ENCODE measurements at regions not wholly inside any gene's neighbourhood (a gene's known extent, or its start where the extent isn't known, plus 50 kb on each side); places are given as distances from the start of the nearest gene placed in this dataset.

DNA sequence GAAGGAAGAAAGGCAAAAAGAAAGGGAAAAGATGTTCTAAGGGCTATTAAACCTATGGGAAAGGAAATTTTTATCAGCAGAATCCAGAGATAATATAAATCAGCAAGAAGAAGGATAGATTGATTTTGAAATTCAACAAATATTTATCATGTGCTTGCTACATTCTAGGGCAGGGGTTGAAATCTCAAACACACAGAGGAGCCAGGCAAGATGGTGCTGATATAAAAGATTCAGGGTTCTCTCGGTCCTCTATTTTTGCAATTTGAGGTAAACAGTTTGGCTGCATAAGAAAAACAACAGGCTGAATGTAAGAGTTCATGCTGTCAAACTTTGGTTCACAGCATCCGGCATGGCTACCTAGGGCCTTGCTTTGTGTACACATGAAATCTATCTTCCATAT lies 109.6 kb upstream of the BMP2 start:
- no peak for DNase-seq

DNA sequence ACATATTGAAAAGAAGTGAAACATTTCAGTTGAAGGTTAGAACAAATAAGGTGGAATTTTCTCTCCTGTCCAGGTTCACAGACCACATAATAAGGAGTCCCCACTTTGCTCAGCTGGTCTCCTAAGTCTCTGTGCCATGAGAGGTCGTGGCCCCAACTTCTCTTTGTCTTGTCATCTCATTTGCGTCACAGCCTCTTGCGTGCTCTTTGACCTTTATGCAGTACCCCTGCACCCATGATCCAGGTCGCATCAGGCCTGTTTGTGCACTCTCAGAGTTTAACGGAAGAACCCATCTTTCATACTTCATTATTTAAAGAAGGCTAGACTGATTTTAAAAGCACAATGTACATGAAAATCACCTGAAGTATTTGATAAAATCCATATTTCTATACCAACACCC lies 110.4 kb upstream of the BMP2 start:
- no peak for DNase-seq

DNA sequence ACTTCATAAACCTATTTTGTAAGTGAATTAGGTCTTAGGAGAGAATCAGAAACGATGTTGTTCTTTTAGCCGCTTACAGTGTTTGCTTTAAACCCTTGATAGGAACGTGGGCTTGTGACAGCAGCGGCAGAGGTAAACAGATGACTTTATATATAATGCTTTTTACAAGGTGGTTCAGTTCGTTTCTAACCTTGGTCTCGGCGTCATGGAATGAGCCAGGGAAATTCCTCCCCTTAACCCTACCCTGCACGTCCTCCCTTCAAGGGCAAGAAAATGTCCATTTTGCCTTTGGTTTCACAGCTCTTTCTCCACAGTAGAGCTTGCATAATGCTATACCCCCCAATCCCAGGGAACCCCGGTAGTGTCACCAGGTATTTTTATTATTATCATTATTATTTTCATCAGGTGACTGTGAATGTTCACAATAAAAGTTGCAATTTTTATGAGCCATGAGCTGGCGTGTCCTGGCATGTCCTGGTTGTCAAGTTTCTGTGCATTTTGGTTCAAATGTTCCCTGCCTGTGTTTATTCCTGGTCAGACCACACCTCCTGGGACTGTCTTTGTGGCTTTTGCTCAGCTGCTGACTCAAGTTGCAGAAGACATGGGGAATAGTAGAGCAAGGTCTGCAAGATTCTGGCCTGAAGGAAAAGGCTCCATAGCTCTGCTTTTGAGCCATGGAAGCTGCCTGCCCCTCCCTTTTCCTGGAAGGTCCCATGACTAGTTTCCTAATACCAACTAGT lies 112.8 kb upstream of the BMP2 start:
- DNase-seq = no peak

DNA sequence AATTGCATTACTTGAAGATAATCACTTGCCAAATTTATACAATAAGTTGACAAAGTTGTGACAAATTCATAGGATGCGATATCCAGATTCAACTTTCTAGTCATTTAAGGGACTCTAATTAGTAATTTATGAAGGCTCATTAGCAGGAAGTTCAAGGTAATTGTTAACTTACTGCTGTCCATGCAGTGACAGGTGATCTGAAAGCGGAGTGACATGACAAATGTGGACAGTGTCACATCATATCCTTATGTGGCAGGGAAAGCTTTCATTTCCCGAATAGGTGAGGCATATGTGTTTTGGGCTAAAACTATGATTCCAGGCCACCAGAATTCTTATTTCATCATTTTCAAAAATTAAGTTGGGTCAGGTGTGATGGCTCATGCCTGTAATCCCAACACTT lies 115.9 kb upstream of the BMP2 start:
- DNase-seq = no peak

DNA sequence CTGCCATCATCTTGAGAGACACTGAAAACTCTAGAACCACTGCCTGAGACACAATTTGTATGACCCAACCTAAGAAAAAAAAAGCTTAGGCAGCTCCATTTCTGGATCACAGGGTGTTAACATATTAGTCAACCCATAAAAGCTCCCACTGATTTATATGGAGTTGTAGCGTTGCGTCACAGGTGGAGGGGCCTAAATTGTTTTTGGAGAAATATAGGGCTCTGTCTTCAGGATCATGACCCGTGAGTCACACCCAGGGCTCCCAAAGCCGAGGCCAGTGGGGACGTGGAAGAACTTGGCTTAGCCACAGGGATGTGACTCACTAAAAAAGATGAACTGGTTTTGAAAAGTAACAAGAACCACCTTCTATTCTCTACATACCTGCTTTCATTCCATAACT lies 116.5 kb upstream of the BMP2 start:
- no peak for DNase-seq

DNA sequence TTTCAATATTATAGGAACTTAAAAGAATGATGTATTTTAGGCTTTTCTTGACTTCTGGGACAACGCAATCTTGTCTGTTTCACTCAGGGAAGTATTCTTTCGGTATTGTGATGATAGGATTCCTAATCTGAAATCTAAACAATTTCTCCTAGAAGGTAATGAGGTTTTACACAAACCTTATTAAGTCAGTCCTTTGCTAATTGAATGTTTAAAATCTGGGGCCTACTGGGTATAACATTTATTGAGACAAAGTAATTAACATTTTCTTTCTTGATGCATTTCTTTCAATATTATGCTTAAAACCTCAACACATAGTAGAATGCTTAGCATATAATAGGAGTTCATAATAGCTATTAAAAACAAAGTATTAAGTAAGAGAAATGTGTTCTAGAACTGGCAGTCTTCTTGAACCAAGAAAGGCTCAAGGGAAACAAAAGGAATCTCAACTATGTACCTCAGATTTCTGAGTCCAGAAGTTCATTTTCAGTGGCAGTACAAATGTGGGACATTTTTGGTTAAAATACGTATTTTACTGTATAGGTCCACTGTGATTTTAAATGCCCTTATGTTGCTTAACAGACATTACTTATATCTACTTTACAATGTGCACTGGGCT lies 121.4 kb upstream of the BMP2 start:
- DNase-seq = no peak

DNA sequence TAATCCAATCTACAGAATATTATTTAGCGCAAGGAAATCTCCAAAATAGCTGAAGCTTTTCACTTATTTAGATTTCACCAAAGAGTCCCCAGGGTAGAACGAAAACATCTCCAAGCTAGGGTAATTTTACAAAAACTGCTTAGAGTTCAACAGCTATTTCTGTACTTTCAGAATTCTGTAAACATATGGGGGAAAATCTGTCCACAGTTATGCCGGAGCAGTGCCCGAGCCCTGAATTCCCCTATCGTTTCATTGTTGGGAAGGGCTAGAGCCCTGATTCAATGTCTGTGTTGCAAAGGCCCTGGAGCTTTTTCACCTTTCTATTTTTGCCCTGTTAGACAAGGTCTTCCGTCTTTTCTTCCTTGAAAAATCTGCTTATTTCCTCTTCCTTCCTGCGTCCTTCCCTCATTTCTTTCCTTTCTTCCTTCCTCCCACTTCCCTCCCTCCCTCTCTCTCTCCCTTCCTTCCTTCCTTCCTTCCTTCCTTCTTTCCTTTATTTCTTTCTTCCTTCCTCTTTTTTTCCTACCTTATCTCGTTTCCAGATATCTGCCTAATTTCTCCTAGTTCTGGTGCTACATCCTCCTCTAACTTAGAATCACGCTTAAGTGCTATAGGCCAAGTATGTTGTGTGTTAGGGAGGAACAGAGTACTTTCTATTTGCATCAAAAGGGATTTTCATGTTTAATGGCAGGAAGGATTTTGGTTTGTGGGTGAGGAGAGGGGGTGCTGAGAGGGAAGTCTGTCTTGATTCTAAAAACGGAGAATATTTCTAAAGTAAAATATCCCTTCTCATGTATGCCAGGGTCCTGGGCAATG lies 122.5 kb upstream of the BMP2 start:
- no peak for DNase-seq

DNA sequence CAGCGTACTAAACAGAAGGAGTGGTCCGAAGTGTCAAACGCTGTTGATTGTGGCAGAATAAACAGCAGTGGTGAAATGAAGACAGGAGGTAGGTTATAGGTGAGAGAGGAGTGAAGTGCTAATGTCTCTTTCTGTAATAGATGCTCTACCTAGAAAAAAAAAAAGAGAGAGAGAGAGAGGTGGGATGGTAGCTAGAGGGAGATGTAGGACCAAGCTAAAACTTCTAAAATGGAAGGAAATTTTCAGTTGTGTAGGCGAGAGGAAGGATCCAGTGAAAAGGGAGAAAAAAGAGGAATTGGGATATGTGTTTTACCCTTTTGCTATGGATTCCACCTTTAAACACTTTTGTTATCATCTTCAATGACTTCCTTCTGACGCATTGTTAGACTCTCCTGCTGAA lies 126.5 kb upstream of the BMP2 start:
- no peak for DNase-seq

DNA sequence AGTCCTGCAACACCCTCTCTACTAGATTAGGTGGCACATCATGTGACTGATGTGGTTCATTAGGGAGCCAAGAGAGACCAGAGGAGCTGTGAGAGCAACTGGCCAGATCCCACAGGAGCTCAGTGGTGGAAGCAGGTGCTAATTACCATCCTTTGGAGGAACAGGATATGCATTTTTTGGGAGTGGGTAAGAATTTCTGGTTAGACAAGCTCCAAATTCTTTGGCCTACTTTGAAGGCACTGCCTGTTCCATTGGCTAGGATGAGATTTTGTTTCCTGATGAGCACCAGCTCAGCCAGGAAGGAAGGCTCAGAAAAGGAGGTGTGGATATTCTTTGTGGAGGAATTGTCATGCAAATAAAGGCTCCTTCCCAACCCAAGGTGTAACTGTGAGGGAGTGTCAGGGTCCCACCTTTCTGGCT lies 130.3 kb upstream of the BMP2 start:
- no peak for DNase-seq

DNA sequence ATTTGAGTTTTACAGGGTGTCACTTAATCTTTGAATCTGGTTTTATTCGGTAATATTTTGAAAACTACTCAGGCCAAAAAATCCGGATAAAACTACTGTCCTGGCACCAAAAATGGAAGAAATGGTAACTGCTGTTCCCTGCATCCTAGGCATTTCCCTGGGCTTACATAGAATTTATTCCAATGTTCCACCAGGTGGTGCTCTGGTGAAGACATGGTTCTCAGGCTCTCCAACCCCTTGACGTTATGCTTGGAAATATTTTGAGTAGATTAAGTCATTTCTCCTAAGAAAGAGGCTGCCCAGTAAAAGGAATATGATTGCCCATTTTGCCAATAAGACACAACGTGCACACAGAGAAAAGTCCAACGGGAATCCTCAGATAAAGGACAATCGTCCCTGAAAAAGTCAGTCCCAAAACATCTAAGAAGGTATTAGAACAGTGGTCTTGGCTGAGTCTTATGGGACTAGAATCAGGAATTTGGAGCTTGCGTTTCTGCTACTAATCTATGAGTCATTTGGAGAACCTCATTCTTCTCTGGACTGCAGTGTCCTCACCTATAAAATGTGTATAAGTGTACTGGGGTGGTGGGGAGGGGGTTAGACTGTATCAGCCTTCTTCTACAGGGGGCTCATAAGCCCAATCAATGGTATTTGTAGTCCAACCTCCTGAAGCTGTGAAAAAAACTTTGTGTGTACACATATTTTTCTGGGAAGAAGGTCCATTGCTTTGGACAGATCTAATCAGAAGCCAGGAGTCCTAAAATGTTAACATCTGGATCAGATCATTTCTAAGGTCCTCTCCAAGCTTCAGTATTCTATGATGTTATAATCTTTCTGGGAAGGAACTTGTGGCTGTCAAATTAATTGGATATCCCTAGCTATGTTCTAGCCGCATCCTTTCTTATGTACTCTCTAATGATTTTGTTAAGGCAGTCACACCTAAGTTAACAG lies 131.0 kb upstream of the BMP2 start:
- peak; percentile 40 for DNase-seq

DNA sequence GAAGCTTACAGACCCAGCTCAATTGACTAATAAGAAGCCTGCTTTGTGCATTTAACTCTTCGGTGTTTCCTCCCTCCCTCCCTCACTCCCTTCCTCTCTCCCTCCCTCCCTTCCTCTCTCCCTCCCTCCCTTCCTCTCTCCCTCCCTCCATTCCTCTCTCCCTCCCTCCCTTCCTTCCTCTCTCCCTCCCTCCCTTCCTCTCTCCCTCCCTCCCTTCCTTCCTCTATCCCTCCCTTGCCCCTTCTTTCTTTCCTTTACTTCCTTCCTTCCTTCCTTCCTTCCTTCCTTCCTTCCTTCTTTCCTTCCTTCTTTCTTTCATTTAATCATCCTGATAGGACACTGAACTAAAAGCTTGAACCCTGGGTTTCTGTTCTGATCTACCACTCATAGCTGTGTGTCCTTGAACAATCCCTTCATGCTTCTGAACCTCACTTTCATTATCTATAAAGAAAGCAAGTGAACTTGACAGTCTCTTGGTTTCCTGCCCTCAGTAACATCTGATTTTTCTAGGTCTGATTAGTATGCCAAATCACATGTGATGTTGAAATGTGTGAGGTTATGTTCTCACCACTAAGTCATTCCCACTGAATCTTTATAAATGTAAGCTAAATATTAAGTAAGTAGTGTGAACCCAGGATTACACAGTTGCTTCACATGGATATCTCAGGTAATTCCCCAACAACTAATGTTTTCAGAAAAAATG lies 132.3 kb upstream of the BMP2 start:
- DNase-seq = no peak

DNA sequence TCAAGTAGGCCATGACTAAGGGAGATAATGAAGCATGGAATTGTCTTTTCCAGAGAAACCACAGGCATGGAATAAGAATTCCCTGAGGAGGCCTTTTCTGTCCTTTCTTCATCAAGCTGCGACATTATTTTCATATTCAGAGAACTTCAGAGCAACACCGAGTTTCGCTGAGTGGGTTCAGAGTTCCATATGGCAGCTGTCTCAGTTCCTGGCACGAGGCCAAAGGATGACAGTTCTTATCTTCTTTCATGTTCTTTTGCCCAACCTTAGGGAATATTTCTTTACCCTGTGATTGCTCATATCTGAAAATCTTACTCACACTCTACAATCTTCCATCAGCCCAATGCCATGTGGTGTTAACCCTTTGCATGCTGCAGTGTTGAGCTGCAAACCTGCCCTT lies 135.3 kb upstream of the BMP2 start:
- no peak for DNase-seq

DNA sequence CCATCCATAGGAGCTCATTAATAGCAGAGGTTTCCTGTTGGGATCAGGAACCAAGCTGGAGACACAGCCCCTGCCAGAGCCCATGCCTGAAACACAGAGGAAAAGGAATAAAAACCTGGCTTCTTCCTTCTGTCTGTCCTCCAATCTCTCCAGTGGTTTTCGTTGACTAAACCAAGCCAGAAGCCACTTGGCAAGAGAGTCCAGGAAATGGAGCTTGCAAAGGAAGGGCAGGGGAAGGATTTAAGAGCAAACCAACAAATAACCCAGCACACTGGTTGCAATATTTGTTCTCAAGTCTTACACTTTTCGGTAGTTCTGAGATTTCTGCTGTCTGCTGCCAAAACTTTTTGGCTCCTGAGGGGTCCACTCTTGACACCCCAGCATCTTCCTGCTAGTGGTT lies 137.0 kb upstream of the BMP2 start:
- DNase-seq = no peak

DNA sequence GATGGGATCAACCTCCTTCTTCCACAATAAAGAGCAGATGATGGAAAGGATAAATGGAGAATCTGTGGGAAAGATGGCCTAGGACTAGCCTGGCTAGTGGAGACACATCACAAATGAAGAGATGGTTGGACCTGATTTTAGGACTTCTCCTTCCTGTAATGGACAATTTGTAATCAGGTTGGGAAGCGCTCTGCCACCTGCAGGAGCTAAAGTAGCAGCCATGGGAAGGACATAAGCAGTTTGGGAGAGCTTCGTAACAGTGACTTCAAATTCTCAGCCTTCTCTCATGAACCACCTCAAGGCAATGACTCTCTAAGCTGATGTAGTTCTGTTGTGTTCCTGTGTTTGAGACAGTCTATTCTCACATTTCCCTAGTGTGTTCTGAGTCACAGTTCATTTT lies 137.9 kb upstream of the BMP2 start:
- DNase-seq = no peak

DNA sequence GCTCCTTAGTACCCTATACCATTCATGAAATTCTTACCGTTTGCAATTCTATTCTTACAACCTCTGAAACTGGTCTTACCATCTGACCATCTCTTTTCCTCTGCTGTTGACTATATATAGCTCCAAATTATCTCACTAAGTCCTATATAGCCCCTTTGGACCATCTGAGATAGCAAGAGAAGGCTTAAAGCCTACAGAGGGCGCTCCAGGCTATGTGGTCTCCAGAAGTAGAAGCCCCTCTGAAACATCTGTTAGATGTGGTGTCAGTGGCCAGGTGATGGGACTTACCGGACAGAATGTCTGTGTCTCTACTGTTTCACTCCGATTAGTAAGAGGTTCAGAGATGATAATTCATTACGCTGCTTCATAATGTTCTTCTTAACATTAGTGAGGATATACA lies 140.7 kb upstream of the BMP2 start:
- no peak for DNase-seq

DNA sequence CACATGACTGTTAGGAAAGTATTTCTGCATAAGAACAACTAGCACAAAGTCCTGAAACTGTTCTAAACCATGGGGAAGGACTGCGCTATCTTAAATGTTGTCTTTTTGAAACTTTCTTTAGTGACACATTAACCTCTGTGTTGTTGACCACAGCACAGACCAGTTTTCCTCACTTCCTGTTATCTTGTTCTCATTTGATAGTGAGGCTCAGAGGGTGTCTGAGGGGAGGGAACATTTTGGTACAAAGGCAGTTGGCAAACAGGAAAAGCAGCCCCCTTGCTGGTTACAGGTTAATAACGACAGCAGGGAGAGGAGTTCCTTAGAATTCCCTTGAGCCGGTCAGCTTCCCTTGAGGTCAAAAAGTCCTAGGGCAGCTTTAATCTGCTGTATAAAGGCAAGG lies 143.5 kb upstream of the BMP2 start:
- no peak for DNase-seq

DNA sequence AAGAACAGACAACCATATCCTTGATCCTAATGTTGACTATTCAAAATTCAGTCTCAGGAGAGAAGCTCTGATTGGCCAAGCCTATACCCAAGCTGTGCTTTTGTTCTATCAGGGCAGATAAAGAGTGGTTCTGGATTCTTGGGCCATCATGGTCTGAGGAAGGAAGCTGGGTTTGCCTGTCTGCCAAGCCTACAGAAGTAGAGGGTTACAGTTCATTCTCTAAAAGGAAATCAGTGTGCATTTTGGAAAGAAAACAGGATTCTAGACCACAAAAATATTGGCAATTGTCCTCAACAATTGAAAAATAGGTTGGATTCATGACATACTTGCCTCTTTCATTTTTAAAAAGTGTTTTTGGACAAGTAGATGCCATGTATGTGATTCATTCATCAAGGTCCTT lies 145.4 kb upstream of the BMP2 start:
- no peak for DNase-seq

DNA sequence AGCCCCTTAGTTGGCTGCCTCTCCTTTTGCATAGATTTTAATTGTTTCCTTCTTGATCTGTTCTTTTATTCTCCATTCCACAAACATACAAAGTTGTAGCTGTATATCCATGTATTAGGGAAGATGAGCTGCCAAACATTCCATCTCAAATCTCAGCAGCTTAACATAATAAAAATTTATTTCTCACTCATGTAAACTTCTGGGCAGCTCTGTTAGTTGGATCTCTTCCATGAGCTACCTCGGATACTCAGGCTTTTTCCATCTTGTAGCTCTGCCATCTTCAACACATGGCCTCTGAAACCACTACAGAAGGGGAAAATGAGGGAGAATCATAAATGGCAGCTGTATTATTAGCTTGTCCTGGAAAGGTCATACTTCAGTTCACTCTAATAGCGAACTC lies 149.4 kb upstream of the BMP2 start:
- DNase-seq = no peak

DNA sequence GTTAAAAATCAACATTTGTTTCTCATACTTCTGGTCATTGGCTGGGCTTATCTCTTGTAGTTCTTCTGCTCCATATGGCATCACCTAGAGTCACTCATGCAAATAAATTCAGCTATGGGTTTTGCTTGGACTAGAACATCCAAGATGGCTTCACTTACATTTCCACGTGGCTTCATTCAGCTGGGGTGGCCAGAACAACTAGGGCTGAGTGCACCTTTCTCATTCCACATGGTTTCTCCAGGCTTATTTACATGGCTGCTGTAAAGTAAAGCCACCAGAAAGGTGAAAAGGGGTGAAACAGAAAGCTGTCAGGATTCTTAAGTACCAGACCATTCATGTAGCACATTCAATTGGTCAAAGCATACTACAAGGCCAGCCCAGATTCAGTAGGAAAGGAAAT lies 151.1 kb upstream of the BMP2 start:
- no peak for DNase-seq

DNA sequence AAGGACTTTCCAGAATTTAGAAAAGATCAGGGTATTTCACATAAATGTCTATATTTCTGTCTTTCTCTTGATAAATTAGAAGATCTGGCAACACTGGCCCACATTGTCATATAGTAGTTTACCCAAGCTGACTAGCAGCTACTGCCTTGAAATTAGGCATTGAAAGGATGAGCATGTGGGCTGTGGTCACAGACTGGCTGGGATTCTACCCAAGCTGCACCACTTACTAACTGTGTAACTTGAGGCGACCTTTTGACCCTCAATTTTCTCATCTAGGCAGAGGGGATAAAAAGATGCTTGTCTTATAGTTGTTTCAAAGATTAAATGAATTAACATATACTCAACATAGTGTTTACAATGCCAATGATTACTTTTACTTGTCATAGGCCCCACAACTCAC lies 152.7 kb upstream of the BMP2 start:
- no peak for DNase-seq

DNA sequence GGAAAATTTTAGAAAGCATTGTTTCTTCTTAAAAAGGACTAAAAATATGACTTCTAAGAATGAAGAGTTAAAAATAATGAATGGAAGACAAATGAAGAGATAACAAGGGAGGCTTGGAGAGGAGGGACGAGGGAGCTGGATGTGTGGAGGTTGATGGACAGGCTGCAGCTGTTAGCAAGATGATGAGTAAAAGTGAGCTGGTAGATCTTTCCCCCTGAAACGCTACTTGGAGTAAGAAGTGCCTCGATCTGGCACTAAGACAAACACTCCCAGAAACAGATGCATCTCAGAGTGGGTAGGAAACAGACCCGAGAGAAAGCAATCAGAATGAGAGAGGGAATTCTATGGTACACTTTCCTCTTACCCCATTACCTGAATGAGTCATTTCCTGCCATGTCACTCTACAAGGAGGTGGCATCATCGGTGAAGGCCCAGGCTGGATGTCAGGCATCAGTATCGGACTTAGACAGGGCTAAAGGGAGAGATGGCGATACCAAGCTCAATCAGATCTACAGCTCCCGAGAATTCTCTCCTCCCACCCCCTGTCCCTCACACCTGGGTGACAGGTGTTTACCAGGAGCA lies 154.1 kb upstream of the BMP2 start:
- no peak for DNase-seq

DNA sequence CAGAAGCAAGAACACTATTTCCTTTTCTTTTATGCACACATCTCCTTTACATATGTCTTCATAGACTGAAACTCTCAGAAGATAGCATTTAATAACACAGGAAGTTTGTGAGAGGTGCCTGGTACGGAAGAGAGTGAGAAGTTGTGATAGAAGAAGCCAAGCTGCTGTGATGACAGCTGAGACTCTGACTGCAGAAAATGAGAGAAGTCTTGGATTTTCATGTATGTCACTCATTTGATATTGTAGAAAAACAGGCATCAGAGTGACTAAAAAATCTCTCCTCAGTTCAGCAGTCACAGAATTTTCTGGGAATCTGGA lies 154.9 kb upstream of the BMP2 start:
- DNase-seq = no peak

Measured in COR-L47 (cell line).